Lower leg skin (tissue), 3 donors: ENCODE measurements at regions not wholly inside any gene's neighbourhood (a gene's known extent, or its start where the extent isn't known, plus 50 kb on each side); places are given as distances from the start of the nearest gene placed in this dataset.

Experiments
- POLR2A ChIP-seq, 2 donors: fragments of 450-650 bp; IDR thresholded peaks; one replicate each; pipeline ENCODE4 v1.6.1; 2016 to 2017; ENCODE audit warnings: antibody characterized with exemption in 2 of 2, mild to moderate bottlenecking in 1 of 2, moderate library complexity in 1 of 2
- TF ChIP-seq, protein P1 (sequence below), 3 donors: fragments of 450-650 bp; IDR thresholded peaks; one replicate each; pipeline ENCODE4 v1.5.1; 2016; ENCODE audit warnings: antibody characterized with exemption in 3 of 3, mild to moderate bottlenecking in 3 of 3, moderate library complexity in 2 of 3

DNA sequence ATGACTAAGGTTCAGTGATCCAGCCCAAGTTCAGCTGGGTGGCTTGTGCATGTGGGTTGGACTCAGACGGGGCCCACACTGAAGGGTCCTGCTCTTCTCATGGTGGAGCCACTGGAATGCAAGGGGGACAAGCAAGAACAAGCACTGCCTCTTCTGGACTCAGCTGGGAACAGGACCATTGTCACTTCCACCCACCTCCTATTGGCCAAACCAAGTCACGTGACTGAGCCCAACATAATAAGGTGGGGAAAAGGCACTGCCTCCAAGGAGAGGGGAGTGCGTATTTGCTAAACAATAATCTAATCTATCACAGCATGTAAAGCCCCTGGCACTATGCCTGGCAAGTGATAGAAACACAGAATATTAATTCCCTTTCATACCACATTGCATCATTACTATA lies 87.1 kb downstream of the CHST1 start:
- TF ChIP-seq, protein P1, sequence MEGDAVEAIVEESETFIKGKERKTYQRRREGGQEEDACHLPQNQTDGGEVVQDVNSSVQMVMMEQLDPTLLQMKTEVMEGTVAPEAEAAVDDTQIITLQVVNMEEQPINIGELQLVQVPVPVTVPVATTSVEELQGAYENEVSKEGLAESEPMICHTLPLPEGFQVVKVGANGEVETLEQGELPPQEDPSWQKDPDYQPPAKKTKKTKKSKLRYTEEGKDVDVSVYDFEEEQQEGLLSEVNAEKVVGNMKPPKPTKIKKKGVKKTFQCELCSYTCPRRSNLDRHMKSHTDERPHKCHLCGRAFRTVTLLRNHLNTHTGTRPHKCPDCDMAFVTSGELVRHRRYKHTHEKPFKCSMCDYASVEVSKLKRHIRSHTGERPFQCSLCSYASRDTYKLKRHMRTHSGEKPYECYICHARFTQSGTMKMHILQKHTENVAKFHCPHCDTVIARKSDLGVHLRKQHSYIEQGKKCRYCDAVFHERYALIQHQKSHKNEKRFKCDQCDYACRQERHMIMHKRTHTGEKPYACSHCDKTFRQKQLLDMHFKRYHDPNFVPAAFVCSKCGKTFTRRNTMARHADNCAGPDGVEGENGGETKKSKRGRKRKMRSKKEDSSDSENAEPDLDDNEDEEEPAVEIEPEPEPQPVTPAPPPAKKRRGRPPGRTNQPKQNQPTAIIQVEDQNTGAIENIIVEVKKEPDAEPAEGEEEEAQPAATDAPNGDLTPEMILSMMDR (IDR thresholded peaks at IDR 0.05), result no peak
- no peak for TF ChIP-seq POLR2A (IDR thresholded peaks at IDR 0.05)
